Smooth muscle cell (in vitro differentiated cells): ENCODE measurements at regions not wholly inside any gene's neighbourhood (a gene's known extent, or its start where the extent isn't known, plus 50 kb on each side); places are given as distances from the start of the nearest gene placed in this dataset.

Experiments
- DNase-seq: peaks from one replicate; lab custom pipeline; 2025; ENCODE audit not compliant: unreplicated experiment; lab: John Stamatoyannopoulos, UW
- H2AFZ ChIP-seq: fragments of 200-600 bp; sonication (generic); 2 replicates; pipeline ENCODE4 v1.6.0; 2016; ENCODE audit warnings: antibody characterized with exemption, low read depth, mild to moderate bottlenecking
- H3F3A ChIP-seq: fragments of 200-600 bp; sonication (generic); 2 replicates; pipeline ENCODE4 v1.6.0; 2017; ENCODE audit warnings: antibody characterized with exemption, low read depth
- H3K27ac ChIP-seq: fragments of 200-600 bp; sonication (generic); 2 replicates; pipeline ENCODE4 v1.5.1; 2016; ENCODE audit warnings: low read depth, mild to moderate bottlenecking
- H3K27me3 ChIP-seq: fragments of 200-600 bp; sonication (generic); 2 replicates; pipeline ENCODE4 v1.6.1; 2016; ENCODE audit warnings: low read depth, mild to moderate bottlenecking
- H3K36me3 ChIP-seq: fragments of 200-600 bp; sonication (generic); 2 replicates; pipeline ENCODE4 v1.5.1; 2016; ENCODE audit warnings: low read depth
- H3K4me1 ChIP-seq: fragments of 200-600 bp; sonication (generic); 2 replicates; pipeline ENCODE4 v1.5.1; 2016; ENCODE audit warnings: low read depth
- H3K4me2 ChIP-seq: fragments of 200-600 bp; sonication (generic); 2 replicates; pipeline ENCODE4 v1.6.0; 2016; ENCODE audit warnings: mild to moderate bottlenecking
- H3K4me3 ChIP-seq: fragments of 200-600 bp; sonication (generic); 2 replicates; pipeline ENCODE4 v1.5.1; 2016; ENCODE audit warnings: mild to moderate bottlenecking
- H3K79me2 ChIP-seq: fragments of 200-600 bp; sonication (generic); 2 replicates; pipeline ENCODE4 v1.6.0; 2016; ENCODE audit warnings: low read depth, mild to moderate bottlenecking
- H3K9ac ChIP-seq: fragments of 200-600 bp; sonication (generic); 2 replicates; pipeline ENCODE4 v1.6.0; 2016; ENCODE audit warnings: low read depth
- H3K9me3 ChIP-seq: fragments of 200-600 bp; sonication (generic); replicated peaks from 2 replicates; pipeline ENCODE4 v1.5.1; 2016; ENCODE audit warnings: low read depth
- H4K20me1 ChIP-seq: fragments of 200-600 bp; sonication (generic); 2 replicates; pipeline ENCODE4 v1.6.0; 2016; ENCODE audit warnings: low read depth
- WGBS: methylation state at CpG from one replicate; pipeline ENCODE4 v1.1.7; 2016; ENCODE audit warnings: low lambda C conversion rate; 5-methylcytosine and 5-hydroxymethylcytosine counted together
- TF ChIP-seq, protein P1 (sequence below): fragments of 200-600 bp; sonication (generic); IDR thresholded peaks from 2 replicates; pipeline ENCODE4 v1.5.1; 2017; ENCODE audit warnings: borderline replicate concordance, mild to moderate bottlenecking, antibody characterized with exemption; ENCODE audit not compliant: insufficient read depth, poor library complexity, severe bottlenecking

DNA sequence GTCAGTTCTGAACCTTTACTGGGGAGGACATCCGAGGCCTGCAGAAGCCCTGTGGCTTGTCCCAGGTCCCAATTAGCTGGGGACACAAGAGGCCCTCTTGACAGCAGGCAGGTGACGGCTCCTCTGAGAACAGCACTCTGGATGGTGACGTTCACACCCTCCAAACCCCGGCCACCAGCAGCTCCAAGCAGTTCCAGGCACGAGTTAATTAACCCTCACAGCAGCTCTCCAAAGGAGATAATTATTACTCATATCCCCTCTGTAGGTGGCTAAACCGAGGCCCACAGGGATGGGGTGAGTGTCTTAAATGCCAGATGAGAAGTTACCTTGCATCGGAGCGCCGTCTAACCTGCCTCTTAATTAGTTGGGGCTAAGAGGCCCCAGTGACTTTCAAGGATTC lies 168.9 kb upstream of the CIBAR2 start:
- Histone ChIP-seq H3K27me3 (no peaks in the 10 kb centered on the region), H3K4me1 (peaks cover 26% of the 10 kb centered on the region), H3F3A (no peaks in the 10 kb centered on the region), H4K20me1 (peaks cover 98% of the 10 kb centered on the region), H3K4me3 (no peak overlapping the region), H3K4me2 (no peak overlapping the region), H3K9ac (no peak overlapping the region), H2AFZ (no peak overlapping the region), H3K9me3 (no peaks in the 10 kb centered on the region), H3K36me3 (no peaks in the 10 kb centered on the region), H3K79me2 (peaks cover 7% of the 10 kb centered on the region), H3K27ac (no peak overlapping the region)
- 82% methylated on average over 9 of the region's 9 CpGs for WGBS
- TF ChIP-seq, protein P1, sequence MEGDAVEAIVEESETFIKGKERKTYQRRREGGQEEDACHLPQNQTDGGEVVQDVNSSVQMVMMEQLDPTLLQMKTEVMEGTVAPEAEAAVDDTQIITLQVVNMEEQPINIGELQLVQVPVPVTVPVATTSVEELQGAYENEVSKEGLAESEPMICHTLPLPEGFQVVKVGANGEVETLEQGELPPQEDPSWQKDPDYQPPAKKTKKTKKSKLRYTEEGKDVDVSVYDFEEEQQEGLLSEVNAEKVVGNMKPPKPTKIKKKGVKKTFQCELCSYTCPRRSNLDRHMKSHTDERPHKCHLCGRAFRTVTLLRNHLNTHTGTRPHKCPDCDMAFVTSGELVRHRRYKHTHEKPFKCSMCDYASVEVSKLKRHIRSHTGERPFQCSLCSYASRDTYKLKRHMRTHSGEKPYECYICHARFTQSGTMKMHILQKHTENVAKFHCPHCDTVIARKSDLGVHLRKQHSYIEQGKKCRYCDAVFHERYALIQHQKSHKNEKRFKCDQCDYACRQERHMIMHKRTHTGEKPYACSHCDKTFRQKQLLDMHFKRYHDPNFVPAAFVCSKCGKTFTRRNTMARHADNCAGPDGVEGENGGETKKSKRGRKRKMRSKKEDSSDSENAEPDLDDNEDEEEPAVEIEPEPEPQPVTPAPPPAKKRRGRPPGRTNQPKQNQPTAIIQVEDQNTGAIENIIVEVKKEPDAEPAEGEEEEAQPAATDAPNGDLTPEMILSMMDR: no peak
- DNase-seq: no peak

DNA sequence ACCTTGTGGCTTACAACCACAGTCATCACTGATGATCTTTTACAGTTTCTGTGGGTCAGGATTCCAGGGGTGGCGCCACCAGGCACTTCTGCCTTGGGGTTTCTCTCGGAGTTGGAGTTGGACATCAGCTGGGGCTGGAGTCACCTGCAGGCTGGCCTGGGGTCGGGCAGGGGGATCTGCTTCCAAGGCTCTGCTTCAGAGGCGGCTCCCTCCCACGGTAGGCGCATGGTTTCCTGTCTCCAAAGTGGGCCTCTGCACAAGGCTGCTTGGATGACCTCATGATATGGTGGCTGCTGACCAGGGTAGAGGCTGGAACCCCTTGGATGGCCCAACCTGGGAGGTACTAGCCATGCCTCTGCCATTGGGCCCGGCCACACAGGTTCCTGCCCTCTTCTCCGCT lies 170.6 kb upstream of the CIBAR2 start:
- Histone ChIP-seq H3K9me3 (no peaks in the 10 kb centered on the region), H4K20me1 (peaks cover 99% of the 10 kb centered on the region), H3K4me3 (no peak overlapping the region), H3K27me3 (no peaks in the 10 kb centered on the region), H3K79me2 (no peaks in the 10 kb centered on the region), H3K27ac (no peak overlapping the region), H3K4me2 (no peak overlapping the region), H3K4me1 (peaks cover 23% of the 10 kb centered on the region), H2AFZ (no peak overlapping the region), H3K9ac (no peak overlapping the region), H3F3A (no peaks in the 10 kb centered on the region), H3K36me3 (no peaks in the 10 kb centered on the region)
- no peak for DNase-seq
- WGBS: 83% methylated on average over 8 of the region's 8 CpGs
- TF ChIP-seq, protein P1: no peak

DNA sequence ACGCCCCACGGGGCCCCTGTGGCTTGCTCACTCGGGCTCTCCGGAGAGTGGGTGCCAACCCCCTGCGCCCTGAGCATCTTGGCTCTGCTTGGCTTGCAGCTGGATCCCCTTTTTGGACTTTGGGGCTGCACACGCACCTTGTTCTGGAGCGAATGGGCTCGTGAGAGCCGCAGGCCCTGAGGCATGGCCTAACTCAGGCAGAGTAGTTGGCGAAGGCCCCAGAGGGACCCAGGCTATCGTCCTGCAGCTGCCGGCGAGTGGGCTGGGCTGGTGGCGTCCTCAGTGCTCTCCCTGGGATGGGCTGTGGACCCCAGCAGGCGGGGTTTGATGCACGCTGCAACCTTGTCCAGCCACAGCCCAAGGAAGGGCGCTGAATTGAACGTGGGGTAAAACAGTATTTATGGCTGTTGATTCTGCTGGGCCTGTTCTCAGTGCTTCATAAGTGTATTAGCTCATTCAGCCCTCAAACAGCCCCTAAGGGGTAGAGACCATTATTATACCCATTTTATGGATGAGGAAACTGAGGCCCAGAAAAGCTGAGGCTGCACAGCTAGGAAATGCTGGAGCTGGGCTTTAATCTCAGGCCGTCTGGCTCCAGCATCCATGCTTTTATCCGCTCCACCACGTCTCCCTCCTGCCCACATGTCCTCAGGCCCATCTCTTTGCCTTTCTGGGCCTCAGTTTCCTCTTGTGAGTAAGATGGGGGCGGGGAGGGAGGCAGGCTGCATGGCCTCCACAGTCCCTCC lies 171.2 kb upstream of the CIBAR2 start:
- TF ChIP-seq, protein P1: no peak
- H2AFZ ChIP-seq: no peak overlapping the region
- peaks cover 19% of the 10 kb centered on the region for H3K4me1 ChIP-seq
- WGBS: 95% methylated on average over 22 of the region's 22 CpGs
- H4K20me1 ChIP-seq: peaks cover 99% of the 10 kb centered on the region
- no peak overlapping the region for H3K4me3 ChIP-seq
- no peaks in the 10 kb centered on the region for H3K36me3 ChIP-seq
- H3F3A ChIP-seq: no peaks in the 10 kb centered on the region
- H3K79me2 ChIP-seq: no peaks in the 10 kb centered on the region
- H3K27me3 ChIP-seq: no peaks in the 10 kb centered on the region
- H3K9ac ChIP-seq: no peak overlapping the region
- no peak for DNase-seq
- no peaks in the 10 kb centered on the region for H3K9me3 ChIP-seq
- H3K4me2 ChIP-seq: no peak overlapping the region
- no peak overlapping the region for H3K27ac ChIP-seq
